K562 (cell line): ENCODE measurements at regions not wholly inside any gene's neighbourhood (a gene's known extent, or its start where the extent isn't known, plus 50 kb on each side); places are given as distances from the start of the nearest gene placed in this dataset.

Experiments used
- ATAC-seq: fragments of 200-7000 bp; cut with Tn5 transposase; 3 replicates; pipeline ENCODE4 v1.9.1; 2020; ENCODE audit warnings: moderate library complexity
- BruUV-seq: library from RNA; stranded (reverse); fragments of 400-500 nt; replicated peaks from 2 replicates; lab custom pipeline; 2021; lab: Mats Ljungman, UMichigan
- CTCF ChIA-PET: fragments of 300-600 bp; formaldehyde crosslinking; extraction: SDS; loops from one replicate; lab custom pipeline; 2021; ENCODE audit warnings: low intra/inter-chr PET ratio; lab: Yijun Ruan, JAX
- POLR2A ChIA-PET: fragments of 300-600, 350-650 bp; sonication (Branson Sonifier 250); formaldehyde crosslinking; extraction: SDS; loops from one replicate; lab custom pipeline; 2021; ENCODE audit warnings: antibody characterized with exemption, inconsistent platforms; lab: Yijun Ruan, JAX
- DNase-seq, 4 experiments: peaks; one replicate each; pipeline versions ENCODE4 v3.0.0 to v3.0.0-alpha.2; 2011 to 2018; ENCODE audit warnings: low spot score in 3 of 4, mixed read lengths in 3 of 4; ENCODE audit errors: extremely low read depth in 1 of 4
- FAIRE-seq: peaks from 2 replicates; lab custom pipeline; 2011; peaks lifted over from hg19 to GRCh38; lab: Jason Lieb, UNC
- H2AFZ ChIP-seq: 2 replicates; pipeline ENCODE4 v1.6.0; 2011; ENCODE audit warnings: low read depth, low read length, control low read depth, inconsistent platforms
- H3K27ac ChIP-seq: fragments of 200-600 bp; 3 replicates; pipeline ENCODE4 v1.8.0; 2011; ENCODE audit warnings: low read depth, mild to moderate bottlenecking, control low read depth, inconsistent platforms, low read length, moderate library complexity, mixed read lengths; ENCODE audit errors: extremely low read depth
- H3K27me3 ChIP-seq, 2 experiments: fragments of 300-600 bp in 1 of 2; 2 replicates in 1 of 2; 3 replicates in 1 of 2; pipeline versions ENCODE4 v1.6.0 to v1.8.0; 2011; ENCODE audit warnings: inconsistent platforms in 2 of 2, low read length in 2 of 2, mild to moderate bottlenecking in 1 of 2, mixed read lengths in 1 of 2, moderate library complexity in 1 of 2; ENCODE audit not compliant: control insufficient read depth in 2 of 2, insufficient read depth in 2 of 2
- H3K36me3 ChIP-seq: fragments of 300-600 bp; 3 replicates; pipeline ENCODE4 v1.8.0; 2011; ENCODE audit warnings: mild to moderate bottlenecking, low read length, inconsistent platforms; ENCODE audit not compliant: control insufficient read depth, insufficient read depth
- H3K4me1 ChIP-seq, 2 experiments: fragments of 200-600 bp in 1 of 2; replicated peaks in 1 of 2; 2 replicates in 1 of 2; 3 replicates in 1 of 2; pipeline versions ENCODE4 v1.5.1 to v1.8.0; 2011; ENCODE audit warnings: inconsistent platforms in 2 of 2, low read length in 2 of 2, mild to moderate bottlenecking in 1 of 2, mixed read lengths in 1 of 2, moderate library complexity in 1 of 2; ENCODE audit not compliant: control insufficient read depth in 2 of 2, insufficient read depth in 2 of 2
- H3K4me2 ChIP-seq: 2 replicates; pipeline ENCODE4 v1.6.1; 2011; ENCODE audit warnings: low read length, control low read depth, inconsistent platforms, mixed read lengths; ENCODE audit not compliant: insufficient read depth
- H3K4me3 ChIP-seq: fragments of 200-600 bp; sonication (generic), shearing (Covaris generic); 2 replicates; pipeline ENCODE4 v1.5.1; 2016; ENCODE audit warnings: control low read depth, inconsistent platforms
- H3K79me2 ChIP-seq: fragments of 200-600 bp; 3 replicates; pipeline ENCODE4 v1.8.0; 2011; ENCODE audit warnings: low read length, inconsistent platforms; ENCODE audit not compliant: control insufficient read depth, insufficient read depth
- H3K9ac ChIP-seq, 2 experiments: 2 replicates each; pipeline versions ENCODE4 v1.6.0 to v1.6.1; 2011; ENCODE audit warnings: low read depth in 2 of 2, low read length in 2 of 2, control low read depth in 1 of 2, inconsistent platforms in 1 of 2, mild to moderate bottlenecking in 1 of 2, mixed read lengths in 1 of 2; ENCODE audit not compliant: insufficient read depth in 1 of 2
- H3K9me1 ChIP-seq: one replicate; pipeline ENCODE4 v1.6.0; 2011; ENCODE audit warnings: inconsistent platforms, mild to moderate bottlenecking, low read length, moderate library complexity; ENCODE audit not compliant: control insufficient read depth, insufficient read depth
- H3K9me3 ChIP-seq: replicated peaks from 2 replicates; pipeline ENCODE4 v1.5.1; 2011; ENCODE audit warnings: low read depth, low read length, inconsistent platforms; ENCODE audit not compliant: control insufficient read depth, insufficient read depth
- H4K20me1 ChIP-seq: replicated peaks from 2 replicates; pipeline ENCODE4 v1.6.1; 2011; ENCODE audit warnings: low read length, inconsistent platforms, mixed read lengths; ENCODE audit not compliant: control insufficient read depth, insufficient read depth
- BDP1 ChIP-seq: IDR thresholded peaks from 3 replicates; pipeline ENCODE4 v1.6.1; 2011; ENCODE audit not compliant: insufficient read length, insufficient read depth
- CBX3 ChIP-seq, 2 experiments: IDR thresholded peaks; 1 replicate in 1 of 2; 2 replicates in 1 of 2; pipeline ENCODE4 v1.6.1; 2012; ENCODE audit warnings: inconsistent platforms in 2 of 2, low read length in 2 of 2, borderline replicate concordance in 1 of 2, control low read depth in 1 of 2
- HNRNPUL1 ChIP-seq: fragments of 200-400 bp; formaldehyde crosslinking; IDR thresholded peaks from 2 replicates; pipeline ENCODE4 v1.6.1; 2017; ENCODE audit warnings: low read length
- IRF9 ChIP-seq: fragments of 450-650 bp; IDR thresholded peaks from 2 replicates; pipeline ENCODE4 v1.6.1; 2016; ENCODE audit warnings: missing biosample characterization, missing genetic modification characterization
- PHB2 ChIP-seq: fragments of 450-650 bp; IDR thresholded peaks from 2 replicates; pipeline ENCODE4 v1.6.1; 2017; ENCODE audit warnings: low read depth
- POLR2AphosphoS5 ChIP-seq: IDR thresholded peaks from 2 replicates; pipeline ENCODE4 v1.6.1; 2011; ENCODE audit warnings: mild to moderate bottlenecking, low read depth, low read length, moderate library complexity; ENCODE audit not compliant: control insufficient read depth, insufficient read depth
- RAD21 ChIP-seq, 2 experiments: fragments of 250-450 bp in 1 of 2; fragments of 450-650 bp in 1 of 2; sonication (Bioruptor Pico) in 1 of 2; formaldehyde crosslinking in 1 of 2; IDR thresholded peaks in 1 of 2; conservative IDR thresholded peaks in 1 of 2; 2 replicates each; pipeline versions ENCODE4 v1.4.0 to v1.8.0; 2020 to 2022; ENCODE audit warnings: mild to moderate bottlenecking in 2 of 2, moderate library complexity in 1 of 2
- RB1 ChIP-seq: fragments of 450-650 bp; IDR thresholded peaks from 2 replicates; pipeline ENCODE4 v1.6.1; 2017; ENCODE audit warnings: low read depth, mild to moderate bottlenecking
- SMARCA4 ChIP-seq: fragments of 450-650 bp; IDR thresholded peaks from 2 replicates; pipeline ENCODE4 v1.6.1; 2016
- SRF ChIP-seq, 2 experiments: fragments of 250-450, 450-650 bp in 1 of 2; sonication (Bioruptor Pico) in 1 of 2; sonication (generic) in 1 of 2; formaldehyde crosslinking; IDR thresholded peaks; 2 replicates each; pipeline versions ENCODE4 v1.5.0 to v1.5.1; 2020 to 2022; ENCODE audit warnings: mild to moderate bottlenecking in 1 of 2, missing genetic modification reagents in 1 of 2
- ZFP30 ChIP-seq: fragments of 250-450 bp; sonication (Bioruptor Pico); IDR thresholded peaks from 2 replicates; pipeline ENCODE4 v1.8.0; 2022; ENCODE audit warnings: moderate library complexity, mild to moderate bottlenecking, inconsistent platforms, borderline replicate concordance
- WGBS: fragments of 100-300 bp; shearing (Covaris generic); methylation state at CpG from one replicate; pipeline ENCODE4 v1.1.6; 2016; ENCODE audit warnings: low coverage, mixed read lengths; ENCODE audit not compliant: insufficient coverage; ENCODE audit errors: missing lambda C conversion rate; 5-methylcytosine and 5-hydroxymethylcytosine counted together
- in situ Hi-C: fragments of 300-500 bp; cut with MboI; formaldehyde crosslinking; loops from 4 replicates; pipeline ENCODE4 v1.15.0; 2018; ENCODE audit warnings: inconsistent platforms, mixed read lengths
- intact Hi-C: fragments of 100-400 bp; cut with micrococcal nuclease; formaldehyde crosslinking; loops from 2 replicates; pipeline ENCODE4 v1.14.2; 2022
- TF ChIP-seq, protein P1 (sequence below): fragments of 200-600 bp; sonication (generic); IDR thresholded peaks from one replicate; pipeline ENCODE4 v1.6.1; 2012; ENCODE audit warnings: mild to moderate bottlenecking, low read depth, low read length, inconsistent platforms

- DNase-seq: no peak
- Histone ChIP-seq H3K79me2 (no peaks in the 10 kb centered on the region), H3K4me1 (no peaks in the 10 kb centered on the region), H4K20me1 (0 out of 2 replicates have a peak, but pooled peaks cover 3% of the 10 kb centered on the region), H3K36me3 (no peaks in the 10 kb centered on the region), H3K9me3 (no peaks in the 10 kb centered on the region), H2AFZ (no peak overlapping the region), H3K4me3 (no peak overlapping the region), H3K27ac (no peak overlapping the region), H3K9ac (no peak overlapping the region), H3K27me3 (peaks cover 8 to 43% of the 10 kb centered on the region in 2 experiments; a peak in 3 of 5 replicates), H3K9me1 (no peaks in the 10 kb centered on the region), H3K4me2 (no peak overlapping the region)
- ATAC-seq: no peak
- in situ Hi-C loops (no loop called here), intact Hi-C loops (no loop called here)
- no peak for FAIRE-seq
- CTCF ChIA-PET: no interaction called here
- 2% methylated on average over 5 of the region's 5 CpGs for WGBS
- POLR2A ChIA-PET: no interaction called here
- no TSS peak for BruUV-seq
- TF ChIP-seq SRF (CRISPR knock-in tag; IDR thresholded peaks at IDR 0.05) (no peak), POLR2AphosphoS5 (no peak), RB1 (no peak), SMARCA4 (no peak), BDP1 (no peak), CBX3 (IDR thresholded peaks at IDR 0.05; ENCODE audit: borderline replicate concordance in 1 of 2, low read length in 2 of 2) (no peak), IRF9 (no peak), ZFP30 (no peak), RAD21 (CRISPR knock-in tag; conservative IDR thresholded peaks at IDR 0.05 in 1 of 2, IDR thresholded peaks at IDR 0.05 in 1 of 2) (no peak), HNRNPUL1 (no peak), PHB2 (no peak)
- TF ChIP-seq, protein P1, sequence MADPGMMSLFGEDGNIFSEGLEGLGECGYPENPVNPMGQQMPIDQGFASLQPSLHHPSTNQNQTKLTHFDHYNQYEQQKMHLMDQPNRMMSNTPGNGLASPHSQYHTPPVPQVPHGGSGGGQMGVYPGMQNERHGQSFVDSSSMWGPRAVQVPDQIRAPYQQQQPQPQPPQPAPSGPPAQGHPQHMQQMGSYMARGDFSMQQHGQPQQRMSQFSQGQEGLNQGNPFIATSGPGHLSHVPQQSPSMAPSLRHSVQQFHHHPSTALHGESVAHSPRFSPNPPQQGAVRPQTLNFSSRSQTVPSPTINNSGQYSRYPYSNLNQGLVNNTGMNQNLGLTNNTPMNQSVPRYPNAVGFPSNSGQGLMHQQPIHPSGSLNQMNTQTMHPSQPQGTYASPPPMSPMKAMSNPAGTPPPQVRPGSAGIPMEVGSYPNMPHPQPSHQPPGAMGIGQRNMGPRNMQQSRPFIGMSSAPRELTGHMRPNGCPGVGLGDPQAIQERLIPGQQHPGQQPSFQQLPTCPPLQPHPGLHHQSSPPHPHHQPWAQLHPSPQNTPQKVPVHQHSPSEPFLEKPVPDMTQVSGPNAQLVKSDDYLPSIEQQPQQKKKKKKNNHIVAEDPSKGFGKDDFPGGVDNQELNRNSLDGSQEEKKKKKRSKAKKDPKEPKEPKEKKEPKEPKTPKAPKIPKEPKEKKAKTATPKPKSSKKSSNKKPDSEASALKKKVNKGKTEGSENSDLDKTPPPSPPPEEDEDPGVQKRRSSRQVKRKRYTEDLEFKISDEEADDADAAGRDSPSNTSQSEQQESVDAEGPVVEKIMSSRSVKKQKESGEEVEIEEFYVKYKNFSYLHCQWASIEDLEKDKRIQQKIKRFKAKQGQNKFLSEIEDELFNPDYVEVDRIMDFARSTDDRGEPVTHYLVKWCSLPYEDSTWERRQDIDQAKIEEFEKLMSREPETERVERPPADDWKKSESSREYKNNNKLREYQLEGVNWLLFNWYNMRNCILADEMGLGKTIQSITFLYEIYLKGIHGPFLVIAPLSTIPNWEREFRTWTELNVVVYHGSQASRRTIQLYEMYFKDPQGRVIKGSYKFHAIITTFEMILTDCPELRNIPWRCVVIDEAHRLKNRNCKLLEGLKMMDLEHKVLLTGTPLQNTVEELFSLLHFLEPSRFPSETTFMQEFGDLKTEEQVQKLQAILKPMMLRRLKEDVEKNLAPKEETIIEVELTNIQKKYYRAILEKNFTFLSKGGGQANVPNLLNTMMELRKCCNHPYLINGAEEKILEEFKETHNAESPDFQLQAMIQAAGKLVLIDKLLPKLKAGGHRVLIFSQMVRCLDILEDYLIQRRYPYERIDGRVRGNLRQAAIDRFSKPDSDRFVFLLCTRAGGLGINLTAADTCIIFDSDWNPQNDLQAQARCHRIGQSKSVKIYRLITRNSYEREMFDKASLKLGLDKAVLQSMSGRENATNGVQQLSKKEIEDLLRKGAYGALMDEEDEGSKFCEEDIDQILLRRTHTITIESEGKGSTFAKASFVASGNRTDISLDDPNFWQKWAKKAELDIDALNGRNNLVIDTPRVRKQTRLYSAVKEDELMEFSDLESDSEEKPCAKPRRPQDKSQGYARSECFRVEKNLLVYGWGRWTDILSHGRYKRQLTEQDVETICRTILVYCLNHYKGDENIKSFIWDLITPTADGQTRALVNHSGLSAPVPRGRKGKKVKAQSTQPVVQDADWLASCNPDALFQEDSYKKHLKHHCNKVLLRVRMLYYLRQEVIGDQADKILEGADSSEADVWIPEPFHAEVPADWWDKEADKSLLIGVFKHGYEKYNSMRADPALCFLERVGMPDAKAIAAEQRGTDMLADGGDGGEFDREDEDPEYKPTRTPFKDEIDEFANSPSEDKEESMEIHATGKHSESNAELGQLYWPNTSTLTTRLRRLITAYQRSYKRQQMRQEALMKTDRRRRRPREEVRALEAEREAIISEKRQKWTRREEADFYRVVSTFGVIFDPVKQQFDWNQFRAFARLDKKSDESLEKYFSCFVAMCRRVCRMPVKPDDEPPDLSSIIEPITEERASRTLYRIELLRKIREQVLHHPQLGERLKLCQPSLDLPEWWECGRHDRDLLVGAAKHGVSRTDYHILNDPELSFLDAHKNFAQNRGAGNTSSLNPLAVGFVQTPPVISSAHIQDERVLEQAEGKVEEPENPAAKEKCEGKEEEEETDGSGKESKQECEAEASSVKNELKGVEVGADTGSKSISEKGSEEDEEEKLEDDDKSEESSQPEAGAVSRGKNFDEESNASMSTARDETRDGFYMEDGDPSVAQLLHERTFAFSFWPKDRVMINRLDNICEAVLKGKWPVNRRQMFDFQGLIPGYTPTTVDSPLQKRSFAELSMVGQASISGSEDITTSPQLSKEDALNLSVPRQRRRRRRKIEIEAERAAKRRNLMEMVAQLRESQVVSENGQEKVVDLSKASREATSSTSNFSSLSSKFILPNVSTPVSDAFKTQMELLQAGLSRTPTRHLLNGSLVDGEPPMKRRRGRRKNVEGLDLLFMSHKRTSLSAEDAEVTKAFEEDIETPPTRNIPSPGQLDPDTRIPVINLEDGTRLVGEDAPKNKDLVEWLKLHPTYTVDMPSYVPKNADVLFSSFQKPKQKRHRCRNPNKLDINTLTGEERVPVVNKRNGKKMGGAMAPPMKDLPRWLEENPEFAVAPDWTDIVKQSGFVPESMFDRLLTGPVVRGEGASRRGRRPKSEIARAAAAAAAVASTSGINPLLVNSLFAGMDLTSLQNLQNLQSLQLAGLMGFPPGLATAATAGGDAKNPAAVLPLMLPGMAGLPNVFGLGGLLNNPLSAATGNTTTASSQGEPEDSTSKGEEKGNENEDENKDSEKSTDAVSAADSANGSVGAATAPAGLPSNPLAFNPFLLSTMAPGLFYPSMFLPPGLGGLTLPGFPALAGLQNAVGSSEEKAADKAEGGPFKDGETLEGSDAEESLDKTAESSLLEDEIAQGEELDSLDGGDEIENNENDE: no peak
Measured at GRCh38 chr11:44453871-44454270, 111.6 kb upstream of the CD82 start.
